ENCODE measurements at regions not wholly inside any gene's neighbourhood (a gene's known extent, or its start where the extent isn't known, plus 50 kb on each side); places are given as distances from the start of the nearest gene placed in this dataset.

DNA sequence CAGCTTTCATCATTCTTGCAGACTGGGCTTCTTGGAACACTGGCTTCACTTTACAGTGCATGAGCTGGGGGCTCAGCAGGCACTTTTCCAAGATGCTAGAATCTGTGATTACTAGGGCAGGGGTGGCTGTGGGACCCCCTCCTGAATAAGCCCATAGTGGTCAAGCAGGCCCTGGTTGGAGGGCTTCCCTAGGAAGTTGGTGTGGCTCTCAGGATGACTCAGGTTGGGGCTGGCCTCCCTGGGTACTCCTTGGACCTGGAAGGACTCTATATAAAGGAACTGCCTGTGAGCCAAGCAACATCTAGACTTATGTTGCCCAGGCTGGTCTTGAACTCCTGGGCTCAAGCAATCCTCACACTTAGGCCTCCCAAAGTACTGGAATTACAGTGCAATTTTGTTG is 88.3 kb upstream of the HELT start:
- Mint-ChIP-seq H3K27me3 (no peaks in the 10 kb centered on the region), H3K4me1 (ENCODE audit: low read depth) (no peaks in the 10 kb centered on the region)

DNA sequence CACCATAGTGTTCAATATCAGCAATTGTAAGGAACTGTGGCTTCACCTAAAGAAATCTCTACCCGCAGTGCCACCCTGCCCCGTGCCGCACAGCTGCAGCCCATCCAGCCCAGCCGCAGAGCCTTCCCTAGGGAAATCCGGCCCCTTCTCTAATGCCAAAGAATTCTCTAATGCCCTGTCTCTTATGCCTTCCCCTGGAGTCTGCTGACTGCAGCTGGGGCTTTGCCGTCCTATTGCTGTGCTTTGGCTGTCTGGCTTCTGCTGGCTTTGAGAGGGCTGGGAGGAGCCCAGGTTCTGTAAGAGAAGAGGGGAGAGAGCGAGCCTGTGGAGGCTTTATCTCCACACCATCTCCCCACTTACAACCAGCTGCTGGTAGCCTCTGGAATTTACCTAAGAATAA is 85.9 kb upstream of the HELT start:
- Mint-ChIP-seq H3K9me3 (ENCODE audit: low read depth) (peaks cover 11% of the 10 kb centered on the region), H3K4me3 (no peak overlapping the region), H3K27ac (no peak overlapping the region), H3K27me3 (no peaks in the 10 kb centered on the region), H3K4me1 (ENCODE audit: low read depth) (no peaks in the 10 kb centered on the region), H3K36me3 (peaks cover 2% of the 10 kb centered on the region)

More for the DNA sequence above, 88.3 kb upstream of the HELT start:
- Mint-ChIP-seq H3K27ac (no peak overlapping the region), H3K9me3 (ENCODE audit: low read depth) (peaks cover 17% of the 10 kb centered on the region), H3K4me3 (no peak overlapping the region), H3K36me3 (peaks cover 2% of the 10 kb centered on the region)

DNA sequence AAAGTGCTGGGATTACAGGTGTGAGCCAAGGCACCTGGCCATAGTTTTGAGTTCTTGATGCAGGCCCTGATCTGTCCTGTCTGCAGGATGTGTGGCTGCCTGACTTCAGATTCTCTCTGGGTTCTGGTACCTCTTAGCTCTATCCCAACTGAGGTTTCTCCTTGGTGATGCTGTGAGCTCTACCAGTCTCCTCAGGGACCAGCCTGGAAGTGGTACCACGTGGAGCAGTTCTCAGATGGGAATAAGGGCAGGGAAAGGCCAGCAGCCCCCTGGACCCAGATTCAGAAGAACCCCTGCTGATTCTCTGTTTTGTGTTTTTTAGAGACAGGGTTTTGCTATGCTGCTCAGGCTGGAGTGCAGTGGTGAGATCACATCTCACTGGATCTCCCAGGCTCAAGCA is 85.0 kb upstream of the HELT start:
- peaks cover 2% of the 10 kb centered on the region for H3K36me3 Mint-ChIP-seq
- no peaks in the 10 kb centered on the region for H3K27me3 Mint-ChIP-seq
- no peak overlapping the region for H3K4me3 Mint-ChIP-seq
- peaks cover 6% of the 10 kb centered on the region for H3K9me3 Mint-ChIP-seq (ENCODE audit: low read depth)
- H3K4me1 Mint-ChIP-seq (ENCODE audit: low read depth) = no peaks in the 10 kb centered on the region
- H3K27ac Mint-ChIP-seq = no peak overlapping the region

DNA sequence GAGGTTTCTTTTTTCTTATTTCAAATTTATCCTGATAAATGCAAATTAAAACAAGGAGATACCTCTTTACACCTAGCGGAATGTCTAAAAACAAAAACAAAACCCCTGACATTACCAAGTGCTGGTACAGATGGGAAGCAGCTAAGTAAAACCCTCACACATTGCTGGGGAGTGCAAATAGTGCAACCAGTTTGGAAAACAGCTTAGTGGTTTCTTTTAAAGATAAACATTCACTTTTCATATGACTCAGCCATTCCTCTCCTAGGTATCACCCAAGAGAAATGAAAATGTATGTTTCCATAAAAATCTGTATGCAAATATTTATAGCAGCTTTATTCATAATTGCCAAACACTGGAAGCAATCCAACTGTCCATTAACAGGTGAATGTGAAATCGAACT is 84.1 kb upstream of the HELT start:
- no peaks in the 10 kb centered on the region for H3K4me1 Mint-ChIP-seq (ENCODE audit: low read depth)
- peaks cover 2% of the 10 kb centered on the region for H3K36me3 Mint-ChIP-seq
- H3K27ac Mint-ChIP-seq = no peak overlapping the region
- H3K27me3 Mint-ChIP-seq = no peaks in the 10 kb centered on the region
- H3K4me3 Mint-ChIP-seq = no peak overlapping the region
- no peaks in the 10 kb centered on the region for H3K9me3 Mint-ChIP-seq (ENCODE audit: low read depth)

DNA sequence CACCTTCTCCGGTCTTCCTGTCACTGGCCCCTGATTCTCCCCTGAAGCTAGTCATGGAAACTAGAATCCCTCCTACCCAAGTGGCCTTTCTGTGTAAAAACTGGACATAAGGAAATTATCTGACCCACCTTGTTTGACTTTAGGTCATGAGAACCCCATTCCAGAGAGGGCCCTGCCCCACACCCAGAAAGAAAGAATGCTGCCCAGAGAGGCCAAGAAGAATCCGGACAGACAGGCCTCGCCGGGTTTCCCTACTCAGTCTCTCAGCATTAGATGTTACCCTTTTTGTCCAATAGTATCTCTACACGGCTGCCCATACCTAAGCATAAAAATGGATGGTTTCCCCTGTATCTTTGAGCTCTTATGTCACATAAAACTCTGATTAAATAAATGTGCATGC is 83.3 kb upstream of the HELT start:
- H3K4me3 Mint-ChIP-seq = no peak overlapping the region
- H3K27ac Mint-ChIP-seq = no peak overlapping the region

DNA sequence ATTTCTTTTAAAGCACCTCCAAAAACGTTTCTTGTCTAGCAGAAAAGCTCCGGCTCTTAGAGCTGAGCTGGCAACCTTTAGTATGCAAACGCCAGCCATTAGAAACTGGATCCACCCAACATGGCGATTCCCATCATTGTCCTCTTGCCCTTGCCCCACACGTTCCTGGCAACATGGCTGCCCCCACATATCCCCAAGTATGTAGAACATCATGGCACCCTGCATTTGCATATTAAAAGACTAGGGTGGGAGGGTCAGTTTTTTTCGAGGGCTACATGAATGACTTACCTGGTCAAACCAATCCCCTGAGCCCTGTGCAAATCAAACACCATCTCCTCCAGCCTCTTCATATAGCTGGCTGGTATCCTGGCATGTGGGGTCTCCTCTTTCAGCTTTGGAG is 82.2 kb upstream of the HELT start:
- no peak overlapping the region for H3K4me3 Mint-ChIP-seq
- H3K27me3 Mint-ChIP-seq = no peaks in the 10 kb centered on the region
- no peaks in the 10 kb centered on the region for H3K9me3 Mint-ChIP-seq (ENCODE audit: low read depth)
- peaks cover 3% of the 10 kb centered on the region for H3K36me3 Mint-ChIP-seq
- no peaks in the 10 kb centered on the region for H3K4me1 Mint-ChIP-seq (ENCODE audit: low read depth)
- no peak overlapping the region for H3K27ac Mint-ChIP-seq

More for the DNA sequence above, 83.3 kb upstream of the HELT start:
- no peaks in the 10 kb centered on the region for H3K27me3 Mint-ChIP-seq
- no peaks in the 10 kb centered on the region for H3K9me3 Mint-ChIP-seq (ENCODE audit: low read depth)
- peaks cover 2% of the 10 kb centered on the region for H3K36me3 Mint-ChIP-seq
- H3K4me1 Mint-ChIP-seq (ENCODE audit: low read depth) = no peaks in the 10 kb centered on the region

DNA sequence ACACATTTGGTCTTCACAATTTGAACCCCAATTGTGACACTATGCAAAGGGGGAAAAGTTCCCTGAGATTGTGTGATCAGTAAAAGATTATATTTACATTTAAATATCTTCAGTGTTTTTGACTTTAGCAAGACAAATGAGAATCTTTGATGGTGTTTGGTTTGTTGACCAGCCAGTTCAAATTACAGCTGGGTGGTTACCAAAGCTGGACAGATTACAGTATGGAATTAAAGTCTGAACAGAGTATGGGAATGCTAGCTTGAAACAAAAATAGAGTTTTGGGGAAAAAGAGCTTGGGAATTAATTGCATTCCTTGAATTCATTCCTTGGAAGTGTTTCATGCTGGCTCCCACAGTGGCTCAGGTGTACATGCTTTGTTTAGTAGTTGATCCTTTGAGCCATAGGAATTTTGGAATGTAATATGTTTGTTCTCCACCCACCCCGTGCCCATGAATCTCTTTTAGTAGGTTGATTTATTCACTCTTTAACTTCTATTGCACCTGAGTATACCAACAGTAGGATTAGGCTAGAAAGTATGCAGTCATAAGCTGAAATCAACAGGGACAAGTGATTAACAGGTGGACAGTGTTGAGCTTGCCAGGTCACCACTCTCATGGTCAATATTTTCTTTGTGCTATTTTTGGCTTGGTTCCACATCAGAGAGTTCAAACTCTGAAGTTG is 81.1 kb upstream of the HELT start:
- Mint-ChIP-seq H3K36me3 (peaks cover 3% of the 10 kb centered on the region), H3K4me1 (ENCODE audit: low read depth) (no peaks in the 10 kb centered on the region), H3K27me3 (no peaks in the 10 kb centered on the region), H3K9me3 (ENCODE audit: low read depth) (no peaks in the 10 kb centered on the region), H3K4me3 (no peak overlapping the region), H3K27ac (no peak overlapping the region)

DNA sequence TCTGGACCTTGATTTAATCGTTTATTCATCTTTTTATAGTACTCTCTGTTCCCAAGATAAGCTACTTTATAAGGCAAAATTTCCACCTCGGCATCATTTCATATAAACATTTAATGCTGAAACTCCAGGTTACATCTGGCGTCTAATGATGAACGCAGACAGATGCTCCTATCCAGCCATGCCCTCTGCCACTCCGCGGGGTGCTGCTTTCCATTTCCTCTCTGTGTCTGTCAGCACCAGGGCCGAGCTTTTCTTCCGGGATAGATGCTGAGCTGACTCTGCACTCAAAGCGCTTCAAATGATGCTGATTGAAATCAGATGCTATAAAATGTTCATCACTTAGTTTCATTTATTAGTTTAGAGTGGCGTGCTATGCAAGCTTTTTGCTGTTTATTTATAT is 80.5 kb upstream of the HELT start:
- Mint-ChIP-seq H3K36me3 (peaks cover 3% of the 10 kb centered on the region), H3K27me3 (no peaks in the 10 kb centered on the region), H3K4me3 (no peak overlapping the region), H3K9me3 (ENCODE audit: low read depth) (no peaks in the 10 kb centered on the region), H3K27ac (no peak overlapping the region), H3K4me1 (ENCODE audit: low read depth) (no peaks in the 10 kb centered on the region)

DNA sequence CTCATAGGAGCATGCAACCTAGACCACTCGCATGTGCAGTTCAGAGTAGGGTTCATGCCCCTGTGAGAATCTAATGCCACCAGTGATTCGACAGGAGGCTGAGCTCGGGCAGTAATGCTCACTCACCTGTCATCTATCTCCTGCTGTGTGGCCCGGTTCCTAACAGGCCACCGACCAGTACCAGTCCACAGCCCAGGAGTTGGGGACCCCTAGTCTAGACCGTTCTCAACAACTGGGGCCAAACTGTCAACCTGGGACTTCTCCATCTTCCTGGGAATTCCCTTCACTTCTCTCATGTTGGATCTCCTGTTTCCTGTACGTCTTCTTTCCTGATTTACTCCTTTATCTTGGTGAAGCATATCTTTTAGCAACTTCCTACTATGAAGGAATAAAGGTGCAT is 79.4 kb upstream of the HELT start:
- H3K4me1 Mint-ChIP-seq (ENCODE audit: low read depth) = no peaks in the 10 kb centered on the region
- no peak overlapping the region for H3K27ac Mint-ChIP-seq
- H3K27me3 Mint-ChIP-seq = no peaks in the 10 kb centered on the region
- no peak overlapping the region for H3K4me3 Mint-ChIP-seq
- no peaks in the 10 kb centered on the region for H3K9me3 Mint-ChIP-seq (ENCODE audit: low read depth)
- H3K36me3 Mint-ChIP-seq = peaks cover 3% of the 10 kb centered on the region

DNA sequence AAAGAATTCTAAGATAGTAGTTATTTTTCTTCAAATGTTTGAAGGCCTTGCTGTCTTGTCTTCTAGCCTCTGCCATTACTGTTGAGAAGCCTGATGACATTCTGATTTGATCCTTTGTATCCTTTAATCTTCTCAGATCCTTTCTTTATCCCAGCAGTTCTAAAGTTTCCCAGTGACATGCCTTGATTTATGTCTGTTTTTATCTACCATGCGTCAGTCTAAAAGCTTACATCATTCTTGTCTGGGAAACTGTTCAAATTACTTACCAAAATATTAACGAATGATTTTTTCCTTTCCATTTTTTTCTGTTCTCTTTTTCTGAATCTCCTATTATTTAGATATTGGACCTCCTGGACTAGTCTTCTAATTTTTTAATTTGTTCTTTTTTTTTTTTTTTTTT is 78.3 kb upstream of the HELT start:
- Mint-ChIP-seq H3K4me1 (ENCODE audit: low read depth) (no peaks in the 10 kb centered on the region), H3K36me3 (peaks cover 3% of the 10 kb centered on the region), H3K4me3 (no peak overlapping the region), H3K27me3 (no peaks in the 10 kb centered on the region), H3K27ac (no peak overlapping the region), H3K9me3 (ENCODE audit: low read depth) (no peaks in the 10 kb centered on the region)

DNA sequence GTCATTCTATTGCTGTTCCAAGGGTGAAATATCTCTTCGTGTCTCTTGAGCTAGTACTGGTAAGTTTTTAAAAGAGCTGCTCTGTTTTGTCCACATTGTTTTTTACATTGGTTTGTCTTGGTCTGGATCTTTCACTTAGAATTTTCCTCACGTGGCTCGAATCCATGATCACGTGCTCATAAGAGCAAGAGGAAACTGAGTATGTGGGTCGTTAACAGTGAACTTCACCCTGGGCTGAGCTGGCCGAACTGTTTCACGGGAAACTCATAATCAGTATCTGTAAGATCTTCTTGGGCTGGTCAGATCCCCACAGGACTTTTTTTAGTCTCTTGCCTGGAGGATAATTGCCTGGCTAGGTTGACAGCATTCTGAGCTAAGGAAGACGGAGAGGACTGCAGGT is 77.8 kb upstream of the HELT start:
- Mint-ChIP-seq H3K4me3 (no peak overlapping the region), H3K9me3 (ENCODE audit: low read depth) (no peaks in the 10 kb centered on the region), H3K4me1 (ENCODE audit: low read depth) (no peaks in the 10 kb centered on the region), H3K27me3 (no peaks in the 10 kb centered on the region), H3K27ac (no peak overlapping the region), H3K36me3 (peaks cover 3% of the 10 kb centered on the region)

DNA sequence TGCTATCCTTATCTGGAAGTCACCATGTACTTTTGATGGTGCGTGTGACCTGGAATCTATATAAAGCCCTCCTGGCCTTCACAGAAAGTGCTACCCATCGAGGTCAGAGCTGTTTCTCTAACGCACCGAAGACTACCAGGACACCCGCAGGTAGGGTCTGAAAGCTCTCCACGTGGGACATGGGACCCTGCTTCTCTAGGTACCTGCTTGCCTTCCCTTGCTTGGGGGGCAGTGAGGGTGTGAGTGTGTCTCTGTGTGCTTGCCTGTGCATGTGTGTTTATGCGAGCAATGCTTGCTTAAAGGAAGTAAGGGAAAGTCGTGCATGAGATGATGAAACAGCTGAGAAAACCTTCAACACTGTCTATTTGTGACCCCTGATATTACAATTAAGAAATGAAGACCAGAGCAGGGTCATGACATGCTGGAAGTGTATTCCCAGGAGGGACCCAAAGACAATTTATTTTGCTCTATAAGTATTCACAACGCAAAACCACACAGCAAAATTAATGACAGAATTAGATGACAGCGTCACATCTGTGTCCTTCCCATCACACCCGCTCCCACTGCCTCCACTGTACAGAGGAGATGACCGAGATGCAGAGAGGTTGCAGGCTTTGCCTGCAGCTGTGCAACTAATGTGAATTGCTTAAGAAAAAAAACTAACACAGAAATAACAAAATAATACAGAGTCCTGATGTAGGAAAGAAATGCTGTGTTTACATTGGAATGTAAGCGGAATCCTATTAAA is 76.4 kb upstream of the HELT start:
- no peaks in the 10 kb centered on the region for H3K4me1 Mint-ChIP-seq (ENCODE audit: low read depth)
- no peaks in the 10 kb centered on the region for H3K9me3 Mint-ChIP-seq (ENCODE audit: low read depth)
- H3K27me3 Mint-ChIP-seq = peaks cover under 1% of the 10 kb centered on the region
- no peak overlapping the region for H3K4me3 Mint-ChIP-seq
- peaks cover 3% of the 10 kb centered on the region for H3K36me3 Mint-ChIP-seq
- H3K27ac Mint-ChIP-seq = no peak overlapping the region

DNA sequence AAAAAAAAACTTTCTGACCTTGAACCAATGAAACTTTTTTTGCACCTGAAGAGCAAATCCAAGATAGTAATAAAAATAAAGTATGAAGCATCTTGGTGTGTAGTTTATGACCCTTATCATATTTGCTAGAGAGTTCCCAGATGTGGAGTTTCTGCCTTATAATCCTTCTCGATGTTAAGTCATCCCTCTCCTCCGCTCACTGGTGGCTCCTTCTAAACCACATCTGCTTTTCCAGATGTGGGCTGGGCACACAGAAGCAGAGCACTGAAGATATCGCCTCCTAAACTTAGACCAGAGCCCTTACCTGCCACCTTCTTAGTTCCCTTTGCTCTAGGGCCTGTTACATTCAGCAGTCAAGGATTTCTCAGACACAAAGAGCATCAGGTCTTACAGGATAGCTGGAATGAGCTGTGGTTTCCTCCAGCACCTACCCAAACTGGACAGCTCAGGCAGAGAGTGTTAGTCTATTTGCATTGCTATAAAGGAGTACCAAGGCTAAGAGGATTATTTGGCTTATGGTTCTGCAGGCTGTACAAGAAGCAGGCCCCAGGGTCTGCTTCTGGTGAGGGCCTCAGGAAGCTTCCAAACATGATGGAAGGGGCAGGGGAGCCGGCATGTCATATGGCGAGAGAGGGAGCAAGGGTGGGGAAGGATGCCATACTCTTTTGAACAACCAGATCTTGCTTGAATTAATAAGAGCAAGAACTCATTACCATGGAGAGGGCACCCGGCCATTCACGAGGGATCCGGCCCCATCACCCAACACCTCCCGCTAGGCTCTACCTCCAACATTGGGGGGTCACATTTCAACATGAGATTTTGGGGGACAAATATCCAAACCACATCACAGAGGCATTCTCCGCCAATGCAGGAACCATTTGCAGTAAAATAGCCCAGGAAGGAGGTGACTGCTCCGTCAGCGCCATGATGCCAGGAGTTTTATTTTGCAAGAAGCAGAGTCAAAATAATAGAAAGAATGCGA is 75.6 kb upstream of the HELT start:
- no peaks in the 10 kb centered on the region for H3K4me1 Mint-ChIP-seq (ENCODE audit: low read depth)
- no peak overlapping the region for H3K4me3 Mint-ChIP-seq
- no peaks in the 10 kb centered on the region for H3K9me3 Mint-ChIP-seq (ENCODE audit: low read depth)
- no peak overlapping the region for H3K27ac Mint-ChIP-seq
- peaks cover 3% of the 10 kb centered on the region for H3K36me3 Mint-ChIP-seq
- H3K27me3 Mint-ChIP-seq = peaks cover 8% of the 10 kb centered on the region

DNA sequence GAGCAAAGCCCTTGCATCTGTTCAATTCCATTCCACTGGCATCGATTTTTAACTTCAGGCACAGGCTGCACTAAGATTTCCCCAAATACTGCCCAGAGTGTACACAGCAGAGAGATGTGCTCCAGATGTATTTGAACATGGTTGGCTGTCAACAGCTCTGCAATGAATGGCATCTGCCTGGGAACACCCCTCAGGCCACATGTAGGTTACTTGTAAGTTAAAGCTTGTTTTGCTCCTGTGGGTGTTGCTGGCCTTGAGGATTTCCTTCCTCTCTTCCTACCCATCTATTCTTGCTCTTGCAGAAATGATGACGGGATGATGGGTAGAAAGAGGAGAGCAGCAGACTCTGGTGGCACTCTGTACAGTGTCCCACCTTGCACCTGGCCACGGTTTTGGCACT is 69.3 kb upstream of the HELT start:
- H3K4me1 Mint-ChIP-seq (ENCODE audit: low read depth) = no peaks in the 10 kb centered on the region
- no peaks in the 10 kb centered on the region for H3K9me3 Mint-ChIP-seq (ENCODE audit: low read depth)
- H3K36me3 Mint-ChIP-seq = no peaks in the 10 kb centered on the region
- no peak overlapping the region for H3K27ac Mint-ChIP-seq
- no peak overlapping the region for H3K4me3 Mint-ChIP-seq
- H3K27me3 Mint-ChIP-seq = peaks cover 18% of the 10 kb centered on the region
